Middle frontal gyrus (tissue), 1 donor: ENCODE measurements at regions not wholly inside any gene's neighbourhood (a gene's known extent, or its start where the extent isn't known, plus 50 kb on each side); places are given as distances from the start of the nearest gene placed in this dataset.
"Not testable (repeated sequence)": the region's sequence is repeated elsewhere in the genome, so short reads cannot be mapped to it uniquely, and the experiment has no call there.

Experiments
- DNase-seq: peaks from one replicate; pipeline ENCODE4 v3.0.0-alpha.2; 2015; ENCODE audit warnings: low spot score; ENCODE audit errors: extremely low spot score

DNA sequence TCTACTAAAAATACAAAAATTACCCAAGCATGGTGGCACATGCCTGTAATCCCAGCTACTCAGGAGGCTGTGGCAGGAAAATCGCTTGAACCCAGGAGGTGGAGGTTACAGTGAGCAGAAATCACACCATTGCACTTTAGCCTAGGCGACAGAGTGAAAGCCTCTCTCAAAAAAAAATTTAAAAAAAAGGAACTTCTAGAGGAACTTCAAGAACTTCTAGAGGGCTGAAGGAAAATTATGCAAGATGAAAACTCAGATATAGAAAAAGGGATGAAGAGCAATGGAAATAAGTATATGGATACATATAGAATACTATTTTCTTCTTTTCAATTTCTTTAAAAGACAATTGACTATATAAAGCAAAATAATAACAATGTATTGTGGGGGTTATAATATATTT is 51.2 kb upstream of the PRR5 start:
- no peak for DNase-seq

DNA sequence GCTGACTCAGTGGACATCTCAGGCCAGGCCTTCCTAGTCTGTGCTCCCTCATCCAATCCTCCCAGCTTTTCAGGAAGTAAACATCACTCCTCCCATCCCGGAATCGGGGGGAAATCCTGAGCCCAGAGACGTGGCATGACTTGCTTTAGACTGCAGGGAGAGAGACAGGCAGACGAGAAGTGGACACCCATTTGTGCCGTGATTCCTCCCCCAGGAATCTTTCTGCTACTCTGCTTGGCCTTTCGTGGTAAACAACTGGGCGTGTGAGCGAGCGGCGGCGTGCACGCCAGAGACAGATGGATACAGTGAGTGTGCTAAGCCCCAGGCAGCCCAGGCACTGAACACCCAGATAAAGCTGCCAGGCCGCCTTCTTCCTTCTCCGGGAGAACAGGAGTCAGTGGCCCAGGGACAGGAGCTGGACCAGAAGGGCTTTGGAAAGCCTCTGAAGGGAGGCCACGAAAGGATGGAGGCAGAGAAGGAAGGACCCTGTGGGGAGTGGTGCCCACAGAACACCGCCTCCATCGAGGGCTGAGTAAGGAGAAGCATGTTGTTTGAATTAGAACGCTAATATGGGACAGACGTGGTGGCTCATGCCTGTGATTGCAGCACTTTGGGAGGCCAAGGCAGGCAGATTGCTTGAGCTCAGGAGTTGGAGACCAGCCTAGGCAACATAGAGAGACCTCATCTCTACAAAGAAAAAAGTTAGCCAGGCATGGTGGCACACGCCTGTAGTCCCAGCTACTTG is 53.0 kb upstream of the PRR5 start:
- no peak for DNase-seq

DNA sequence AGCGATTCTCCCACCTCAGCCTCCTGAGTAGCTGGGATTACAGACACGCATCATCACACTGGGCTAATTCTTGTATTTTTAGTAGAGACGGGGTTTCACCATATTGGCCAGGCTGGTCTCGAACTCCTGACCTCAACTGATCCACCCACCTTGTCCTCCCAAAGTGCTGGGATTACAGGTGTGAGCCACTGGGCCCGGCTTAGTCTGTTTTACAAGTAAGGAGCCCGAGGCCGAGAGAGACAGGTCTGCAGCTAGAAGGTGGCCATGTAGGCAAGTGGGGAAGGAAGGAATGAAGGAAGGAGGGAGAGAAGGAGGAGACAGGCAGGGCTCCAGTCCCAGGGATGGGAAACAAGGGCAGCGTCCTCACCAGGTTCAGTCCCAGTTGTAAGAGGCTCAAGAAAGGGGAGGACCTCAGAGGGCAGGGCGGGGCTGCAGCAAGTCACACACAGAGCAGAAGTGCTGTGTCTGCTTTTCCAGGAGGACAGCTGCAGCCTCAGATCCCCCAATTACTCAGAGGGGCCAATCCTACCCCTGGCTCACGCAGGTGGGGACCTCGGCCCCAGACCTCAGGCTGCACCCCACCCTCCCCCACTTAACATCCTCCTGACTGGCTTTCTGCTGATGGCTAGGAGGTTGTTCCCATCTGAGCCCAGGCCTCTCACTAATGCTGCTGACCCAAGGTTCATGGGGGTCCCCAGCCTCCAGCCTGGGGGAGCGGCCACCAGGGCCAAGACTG is 53.8 kb upstream of the PRR5 start:
- DNase-seq, result no peak

DNA sequence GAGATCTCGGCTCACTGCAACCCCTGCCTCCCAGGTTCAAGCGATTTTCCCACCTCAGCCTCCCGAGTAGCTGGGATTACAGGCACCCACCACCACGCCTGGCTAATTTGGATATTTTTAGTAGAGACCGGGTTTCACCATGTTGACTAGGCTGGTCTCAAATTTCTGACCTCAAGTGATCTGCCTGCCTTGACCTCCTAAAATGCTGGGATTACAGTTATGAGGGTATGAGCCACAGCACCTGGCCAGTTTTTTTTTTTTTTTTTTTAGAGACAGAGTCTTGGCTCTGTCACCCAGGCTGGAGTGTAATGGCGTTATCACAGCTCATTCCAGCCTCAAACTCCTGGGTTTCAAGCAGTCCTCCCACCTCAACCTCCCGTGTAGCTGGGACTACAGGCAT is 54.9 kb upstream of the PRR5 start:
- no peak for DNase-seq

DNA sequence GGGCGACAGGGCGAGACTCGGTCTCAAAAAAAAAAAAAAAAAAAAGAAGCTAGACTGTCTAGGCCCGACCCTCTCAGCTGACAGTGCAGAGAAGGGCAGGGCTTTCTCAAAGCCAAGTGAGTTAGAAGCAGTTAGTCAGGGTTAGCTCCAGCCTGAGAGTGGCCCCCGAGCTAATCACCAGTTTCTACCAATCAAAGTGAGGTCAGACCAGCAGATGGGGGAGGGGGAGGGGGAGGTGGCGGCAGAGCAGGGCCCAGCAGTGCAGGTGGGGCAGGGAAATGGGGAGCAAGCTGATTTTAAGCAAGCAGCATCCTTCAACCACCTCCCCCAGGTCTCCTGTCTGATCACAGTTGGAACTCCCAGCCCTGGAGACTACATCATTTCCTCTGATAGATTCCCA is 55.3 kb upstream of the PRR5 start:
- DNase-seq, result no peak

DNA sequence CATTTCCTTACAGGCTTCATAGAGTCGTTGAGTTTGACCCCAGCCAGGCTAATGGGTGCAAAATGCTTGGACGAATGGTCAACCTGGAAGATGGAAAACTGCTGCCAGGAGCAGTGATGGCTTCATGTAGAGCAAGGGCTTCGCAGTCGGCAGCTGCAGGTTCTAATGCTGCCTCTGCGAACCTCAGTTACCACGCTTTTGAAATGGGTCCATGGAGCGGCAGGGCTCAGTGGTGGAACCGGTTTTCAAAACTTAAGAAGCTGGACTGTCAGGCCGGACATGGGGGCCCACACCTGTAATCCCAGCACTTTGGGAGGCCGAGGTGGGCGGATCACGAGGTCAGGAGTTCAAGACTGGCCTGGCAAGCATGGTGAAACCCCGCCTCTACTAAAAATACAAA is 55.9 kb upstream of the PRR5 start:
- no peak for DNase-seq

DNA sequence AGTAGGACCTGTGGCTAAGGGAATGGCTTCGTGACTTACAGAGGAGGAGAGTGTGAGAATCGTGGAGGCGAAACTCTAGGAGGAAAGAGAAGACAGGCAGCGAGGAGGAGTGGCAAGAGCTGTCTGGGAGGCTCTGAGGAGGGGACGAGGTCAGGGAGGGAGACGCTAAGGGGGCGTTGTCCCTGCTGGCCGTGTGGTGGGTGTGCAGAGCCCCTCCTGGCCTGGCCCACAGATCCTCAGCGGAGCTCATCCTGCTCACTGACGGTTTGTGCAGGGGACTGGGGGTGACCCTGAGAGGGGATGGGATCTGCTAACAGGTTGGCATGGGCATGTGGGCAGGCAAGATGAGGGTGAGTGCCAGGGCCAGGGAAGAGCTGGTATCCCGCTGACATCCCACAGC is 56.5 kb upstream of the PRR5 start:
- DNase-seq, result no peak

DNA sequence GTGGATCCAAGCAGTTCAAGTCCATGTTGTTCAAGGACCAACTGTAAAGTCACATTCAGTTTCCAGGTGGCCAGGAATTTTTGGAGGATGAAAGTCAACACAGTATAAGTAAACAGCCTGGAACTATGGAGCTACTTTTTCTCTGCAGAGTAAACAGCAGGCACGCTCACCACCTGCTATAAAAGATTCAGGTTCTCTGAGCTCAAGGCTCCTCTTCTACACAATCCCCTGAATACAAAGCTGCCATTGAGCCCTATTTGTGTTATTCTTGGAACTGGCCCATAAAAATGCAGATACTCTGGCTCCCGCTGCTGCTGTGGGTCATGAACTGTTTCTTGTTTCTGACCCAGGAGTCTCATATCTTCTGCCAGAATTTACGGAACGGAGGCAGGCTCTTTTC is 56.9 kb upstream of the PRR5 start:
- no peak for DNase-seq

DNA sequence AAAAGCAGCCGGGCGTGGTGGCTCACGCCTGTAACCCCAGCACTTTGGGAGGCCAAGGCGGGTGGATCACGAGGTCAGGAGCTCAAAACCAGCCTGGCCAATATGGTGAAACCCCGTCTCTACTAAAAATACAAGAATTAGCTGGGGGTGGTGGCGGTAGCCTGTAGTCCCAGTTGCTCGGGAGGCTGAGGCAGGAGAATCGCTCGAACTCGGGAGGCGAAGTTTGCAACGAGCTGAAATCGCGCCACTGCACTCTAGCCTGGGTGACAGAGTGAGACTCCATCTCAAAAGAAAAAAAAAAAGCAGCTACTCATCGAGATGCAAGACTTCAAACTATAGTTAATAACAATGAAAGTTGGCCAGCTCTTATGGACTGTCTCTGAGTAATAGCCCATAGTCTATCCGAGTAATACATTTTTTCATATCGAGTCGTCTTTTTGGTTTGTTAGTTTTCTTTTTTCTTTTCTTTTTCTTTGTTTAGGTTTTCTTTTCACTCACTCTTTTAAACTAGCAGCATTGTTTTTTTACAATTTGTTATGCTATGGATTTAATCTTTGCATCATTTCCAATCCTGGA is 58.4 kb upstream of the PRR5 start:
- DNase-seq, result not testable (repeated sequence)

DNA sequence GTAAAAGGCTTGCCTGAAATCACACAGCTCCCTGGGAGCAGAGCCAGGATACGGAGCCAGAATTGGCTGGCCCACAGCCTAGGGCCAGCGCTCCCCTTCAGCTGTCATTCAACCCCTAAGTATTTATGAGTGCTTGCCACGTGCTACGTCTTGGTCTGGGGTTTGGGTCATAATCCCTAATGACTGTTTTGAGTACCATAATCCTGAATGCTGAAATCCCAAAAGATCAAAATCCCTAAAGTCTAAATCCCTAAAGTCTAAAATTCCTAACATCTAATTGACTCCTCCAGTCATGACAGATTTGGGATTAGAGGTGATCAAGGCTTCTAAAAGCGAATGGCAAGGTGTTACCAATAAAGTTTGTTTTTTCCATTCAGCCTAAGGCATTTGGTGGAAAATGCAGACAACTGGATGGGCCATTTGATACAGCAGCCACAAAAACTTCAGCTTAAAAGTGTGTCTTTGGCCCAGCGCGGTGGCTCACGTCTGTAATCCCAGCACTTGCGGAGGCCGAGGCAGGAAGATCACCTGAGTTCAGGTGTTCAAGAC is 59.8 kb upstream of the PRR5 start:
- DNase-seq, result no peak

DNA sequence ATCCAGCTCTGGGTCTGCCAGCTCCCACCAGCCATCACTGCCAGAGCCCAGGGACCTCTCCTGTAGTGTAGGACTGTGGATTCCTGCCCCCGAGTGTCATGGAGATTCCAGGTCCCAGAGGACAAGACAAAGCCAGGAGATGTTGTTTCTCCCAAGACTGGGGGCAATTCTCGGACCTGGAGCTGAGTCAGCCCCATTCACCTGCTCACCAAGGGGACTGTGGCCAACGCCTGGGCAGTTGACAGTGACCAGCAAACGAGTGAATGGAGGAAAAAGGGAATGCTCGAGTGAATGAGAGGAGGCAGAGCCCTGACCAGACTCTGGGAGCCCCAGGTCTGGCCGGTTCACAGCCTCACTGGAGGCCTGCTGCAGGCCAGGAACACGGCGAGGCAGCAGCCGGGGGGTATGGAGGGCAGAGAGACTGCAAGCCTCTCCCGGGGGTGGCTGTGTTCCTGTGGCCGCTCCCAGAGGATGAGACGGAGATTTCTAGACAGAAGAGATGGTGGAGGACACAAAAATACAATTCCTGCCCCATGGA is 61.3 kb upstream of the PRR5 start:
- no peak for DNase-seq

DNA sequence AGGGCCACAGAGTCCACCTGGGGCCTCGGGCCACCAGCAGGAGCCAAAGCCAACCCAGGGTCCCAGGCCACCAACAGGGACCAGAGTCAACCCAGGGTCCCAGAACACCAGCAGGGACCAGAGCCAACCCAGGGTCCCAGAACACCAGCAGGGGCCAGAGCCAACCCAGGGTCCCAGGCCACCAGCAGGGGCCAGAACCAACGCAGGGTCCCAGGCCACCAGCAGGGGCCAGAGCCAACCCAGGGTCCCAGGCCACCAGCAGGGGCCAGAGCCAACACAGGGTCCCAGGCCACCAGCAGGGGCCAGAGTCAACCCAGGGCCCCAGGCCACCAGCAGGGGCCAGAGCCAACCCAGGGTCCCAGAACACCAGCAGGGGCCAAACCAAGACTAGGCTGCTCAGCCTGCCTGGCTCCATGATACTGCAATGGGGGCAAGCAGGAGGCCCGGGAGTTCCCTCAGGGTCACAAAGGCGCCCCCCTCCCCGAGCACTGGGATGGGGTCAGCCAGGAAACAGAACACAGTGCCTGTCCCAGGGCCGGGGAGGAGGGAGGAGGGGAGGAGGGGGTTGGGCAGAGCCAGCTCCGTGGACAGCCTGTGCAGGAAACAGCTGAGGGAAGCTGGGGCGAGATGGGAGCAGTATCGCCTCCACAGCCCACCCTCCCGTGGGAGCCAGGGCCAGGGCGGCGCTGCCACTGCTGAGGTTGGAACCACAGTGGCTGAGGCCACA is 62.0 kb upstream of the PRR5 start:
- no peak for DNase-seq

DNA sequence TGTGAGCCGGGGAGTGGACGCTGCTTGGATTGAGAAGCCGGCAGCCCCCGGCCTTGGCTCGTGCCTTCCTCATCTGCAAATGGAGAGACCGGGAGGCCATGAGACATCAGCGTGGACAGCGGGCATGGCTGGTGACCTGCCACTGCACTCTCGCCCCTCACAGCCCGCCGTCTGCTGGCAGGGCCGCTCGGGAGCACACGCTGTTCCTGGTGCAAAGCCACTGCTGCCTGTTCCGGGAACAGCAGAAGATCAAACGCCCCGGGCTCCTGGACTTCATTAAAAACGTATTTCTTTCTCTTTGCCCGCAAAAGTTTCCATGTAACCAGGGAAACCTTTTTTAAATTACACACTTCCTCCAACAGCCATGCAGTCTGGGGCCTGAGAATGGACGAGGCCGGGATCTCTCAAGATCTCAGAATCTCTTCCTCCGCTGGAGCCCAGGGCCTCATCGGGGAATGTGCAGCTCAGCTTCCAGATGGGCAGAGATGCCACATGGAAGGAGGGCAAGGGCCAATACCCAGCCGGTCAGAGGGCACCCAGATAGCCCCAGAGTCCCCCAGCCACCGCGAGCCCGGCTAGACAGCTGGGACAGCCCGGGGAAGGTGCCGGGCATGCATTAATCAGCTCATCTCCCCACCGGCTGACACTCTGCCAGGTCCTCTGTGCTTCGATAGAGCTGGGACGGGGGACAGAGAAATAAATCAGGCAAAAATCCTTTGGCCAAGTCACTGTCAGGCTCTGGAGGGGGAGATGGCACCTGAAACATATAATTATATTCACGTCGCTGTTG is 62.8 kb upstream of the PRR5 start:
- no peak for DNase-seq

DNA sequence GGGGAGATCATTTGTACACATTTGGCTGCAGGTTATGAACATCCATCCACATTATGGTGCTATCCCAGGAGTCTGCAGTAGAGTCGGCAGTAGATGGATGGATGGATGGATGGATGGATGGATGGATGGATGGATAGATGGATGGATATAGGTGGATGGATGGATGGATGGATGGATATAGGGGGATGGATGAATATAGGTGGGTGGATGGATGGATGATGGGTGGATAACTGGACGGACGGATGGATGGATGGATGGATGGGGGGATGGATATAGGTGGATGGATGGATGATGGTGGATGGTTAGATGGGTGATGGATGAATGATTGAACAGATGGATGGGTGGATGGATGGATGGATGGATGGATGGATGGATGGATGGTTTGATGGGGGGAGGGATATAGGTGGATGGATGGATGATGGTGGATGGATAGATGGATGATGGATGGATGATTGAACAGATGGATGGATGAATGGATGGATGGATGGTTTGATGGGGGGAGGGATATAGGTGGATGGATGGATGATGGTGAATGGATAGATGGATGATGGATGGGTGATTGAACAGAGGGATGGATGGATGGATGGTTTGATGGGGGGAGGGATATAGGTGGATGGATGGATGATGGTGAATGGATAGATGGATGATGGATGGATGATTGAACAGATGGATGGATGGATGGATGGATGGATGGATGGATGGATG is 65.3 kb upstream of the PRR5 start:
- DNase-seq, result not testable (repeated sequence)

DNA sequence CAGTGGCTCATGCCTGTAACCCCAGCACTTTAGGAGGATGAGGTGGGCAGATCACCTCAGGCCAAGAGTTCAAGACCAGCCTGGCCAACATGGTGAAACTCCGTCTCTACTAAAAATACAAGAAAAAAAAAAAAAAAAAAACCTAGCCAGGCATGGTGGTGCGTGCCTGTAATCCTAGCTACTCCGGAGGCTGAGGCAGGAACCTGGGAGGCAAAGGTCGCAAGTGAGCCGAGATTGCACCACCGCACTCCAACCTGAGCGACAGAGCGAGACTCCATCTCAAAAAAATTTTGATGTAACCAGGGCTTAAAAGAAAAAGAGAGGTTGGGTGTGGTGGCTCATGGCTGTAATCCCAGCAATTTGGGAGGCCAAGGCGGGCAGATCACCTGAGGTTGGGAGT is 66.4 kb upstream of the PRR5 start:
- DNase-seq, result not testable (repeated sequence)

DNA sequence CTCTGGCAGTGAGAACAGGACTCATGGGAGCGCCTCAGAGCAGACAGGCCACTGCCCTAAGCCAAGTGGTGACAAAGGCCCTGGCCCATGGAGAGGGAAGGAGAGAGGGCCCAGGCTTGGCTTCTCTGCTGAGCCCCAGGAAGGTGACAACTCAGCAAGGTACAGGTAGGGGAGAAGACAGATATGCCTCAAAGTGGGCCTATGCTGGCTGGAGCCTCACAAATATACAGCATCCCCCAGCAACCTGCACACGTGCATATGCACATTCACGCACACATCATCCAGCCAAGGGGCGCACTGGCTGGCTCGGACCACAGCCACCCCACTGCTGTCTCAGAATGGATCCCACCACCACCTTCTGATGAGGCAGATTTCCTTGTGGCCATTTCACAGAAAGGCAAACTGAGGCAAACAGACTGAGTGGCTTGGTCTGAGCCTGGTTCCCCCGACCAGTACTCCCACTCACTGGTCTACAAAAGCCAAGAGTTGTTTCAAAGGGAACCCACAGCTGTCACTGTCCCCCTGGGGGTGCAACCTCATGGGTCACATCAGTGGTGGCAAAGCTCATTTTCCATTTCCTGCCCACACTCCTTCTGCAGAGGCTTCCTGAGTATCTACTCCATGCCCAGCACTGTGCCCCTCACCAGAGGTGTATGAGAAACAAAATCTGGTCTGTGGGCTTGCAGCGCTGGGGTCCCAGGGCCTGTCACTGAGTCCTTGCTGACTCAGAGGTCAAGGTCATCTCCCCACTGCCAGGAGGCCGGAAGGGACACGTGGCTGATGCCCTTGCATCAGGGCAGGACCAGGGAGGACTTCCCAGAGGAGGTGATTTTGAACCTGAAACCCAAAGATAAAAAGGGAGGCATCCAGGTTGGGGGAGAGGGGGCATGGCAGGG is 67.3 kb upstream of the PRR5 start:
- no peak for DNase-seq

DNA sequence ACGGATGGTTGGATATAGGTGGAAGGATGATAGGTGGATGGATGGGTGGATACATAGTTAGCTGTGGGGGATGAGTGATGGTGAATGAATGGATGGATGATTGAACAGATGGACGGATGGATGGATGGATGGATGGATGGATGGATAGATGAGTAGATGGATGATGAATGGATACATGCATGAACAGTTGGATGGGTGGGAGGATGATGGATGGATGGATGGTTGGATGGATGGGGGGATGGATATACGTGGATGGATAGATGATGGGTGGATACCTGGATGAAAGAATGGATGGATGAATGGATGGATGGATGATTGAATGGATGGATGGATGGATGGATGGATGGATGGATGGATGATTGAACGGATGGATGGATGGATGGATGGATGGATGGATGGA is 68.4 kb upstream of the PRR5 start:
- DNase-seq, result no peak

DNA sequence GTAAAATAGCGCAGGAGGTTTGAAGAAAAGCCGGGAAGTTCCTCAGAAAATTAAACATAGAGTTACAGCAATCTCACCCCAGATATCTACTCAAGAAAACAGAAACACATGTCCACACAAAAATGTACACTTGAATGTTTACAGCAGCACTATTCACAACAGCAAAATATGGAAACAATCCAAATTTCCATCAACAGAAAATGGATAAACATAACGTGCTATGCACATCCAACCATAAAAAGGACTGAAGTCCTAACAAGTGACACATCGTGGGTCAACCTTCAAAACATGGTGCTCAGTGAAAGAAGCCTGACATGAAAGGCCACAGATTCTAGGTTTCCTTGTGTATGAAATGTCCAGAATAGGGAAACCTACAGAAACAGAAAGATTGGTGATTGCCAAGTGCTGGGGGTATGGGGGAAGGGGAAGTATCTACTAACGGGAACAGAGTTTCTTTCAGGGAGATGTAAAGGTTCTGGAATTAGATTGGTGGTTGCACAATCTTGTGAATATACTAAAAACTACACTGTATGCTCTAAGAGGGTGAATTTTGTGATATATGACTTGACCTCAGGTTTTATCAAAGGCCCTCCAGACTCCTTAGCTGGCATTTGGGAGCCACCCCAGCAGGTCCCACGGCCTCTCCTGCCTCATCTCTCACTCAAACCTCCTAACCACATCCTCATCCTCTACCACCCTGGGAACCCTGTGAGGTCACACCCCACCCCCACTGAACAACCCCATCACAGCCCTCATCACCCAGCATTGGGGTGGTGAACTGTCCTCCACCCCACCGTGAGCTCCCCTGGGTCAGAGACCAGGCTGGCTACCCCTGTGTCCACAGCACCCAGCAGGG is 69.2 kb upstream of the PRR5 start:
- DNase-seq, result no peak
